ENCODE measurements at regions not wholly inside any gene's neighbourhood (a gene's known extent, or its start where the extent isn't known, plus 50 kb on each side); places are given as distances from the start of the nearest gene placed in this dataset.

DNA sequence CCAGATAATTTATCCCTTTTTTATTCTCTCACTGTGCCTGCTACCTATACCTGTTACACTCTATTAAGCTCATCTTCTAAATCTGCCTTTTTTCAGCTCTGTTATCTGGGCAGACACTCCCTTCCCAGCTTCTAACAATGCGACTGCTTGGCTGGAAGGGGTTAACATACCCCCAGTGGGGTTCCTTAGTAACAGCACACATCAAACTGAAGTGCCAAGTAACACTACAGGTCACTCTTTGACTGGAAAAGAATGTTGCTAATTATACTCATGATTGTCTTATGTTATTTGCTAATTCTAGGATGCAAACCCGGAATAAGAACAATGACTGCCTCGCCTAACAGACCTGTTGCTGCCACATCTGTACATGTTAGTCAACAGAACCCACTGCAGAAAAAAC is 203.5 kb downstream of the EPM2A start:
- TF ChIP-seq, protein P1, sequence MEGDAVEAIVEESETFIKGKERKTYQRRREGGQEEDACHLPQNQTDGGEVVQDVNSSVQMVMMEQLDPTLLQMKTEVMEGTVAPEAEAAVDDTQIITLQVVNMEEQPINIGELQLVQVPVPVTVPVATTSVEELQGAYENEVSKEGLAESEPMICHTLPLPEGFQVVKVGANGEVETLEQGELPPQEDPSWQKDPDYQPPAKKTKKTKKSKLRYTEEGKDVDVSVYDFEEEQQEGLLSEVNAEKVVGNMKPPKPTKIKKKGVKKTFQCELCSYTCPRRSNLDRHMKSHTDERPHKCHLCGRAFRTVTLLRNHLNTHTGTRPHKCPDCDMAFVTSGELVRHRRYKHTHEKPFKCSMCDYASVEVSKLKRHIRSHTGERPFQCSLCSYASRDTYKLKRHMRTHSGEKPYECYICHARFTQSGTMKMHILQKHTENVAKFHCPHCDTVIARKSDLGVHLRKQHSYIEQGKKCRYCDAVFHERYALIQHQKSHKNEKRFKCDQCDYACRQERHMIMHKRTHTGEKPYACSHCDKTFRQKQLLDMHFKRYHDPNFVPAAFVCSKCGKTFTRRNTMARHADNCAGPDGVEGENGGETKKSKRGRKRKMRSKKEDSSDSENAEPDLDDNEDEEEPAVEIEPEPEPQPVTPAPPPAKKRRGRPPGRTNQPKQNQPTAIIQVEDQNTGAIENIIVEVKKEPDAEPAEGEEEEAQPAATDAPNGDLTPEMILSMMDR (IDR thresholded peaks at IDR 0.05) = no peak
- TF ChIP-seq POLR2A (IDR thresholded peaks at IDR 0.05) = no peak
- no peak for TF ChIP-seq POLR2AphosphoS5 (IDR thresholded peaks at IDR 0.05)
